HG03045 (cell line): ENCODE measurements at regions not wholly inside any gene's neighbourhood (a gene's known extent, or its start where the extent isn't known, plus 50 kb on each side); places are given as distances from the start of the nearest gene placed in this dataset.
"Not testable (repeated sequence)": the region's sequence is repeated elsewhere in the genome, so short reads cannot be mapped to it uniquely, and the experiment has no call there.

Experiments
- ATAC-seq: cut with Tn5 transposase; IDR thresholded peaks from one replicate; pipeline ENCODE4 v1.9.1; 2021; ENCODE audit warnings: mild to moderate bottlenecking, moderate library complexity; ENCODE audit not compliant: unreplicated experiment

DNA sequence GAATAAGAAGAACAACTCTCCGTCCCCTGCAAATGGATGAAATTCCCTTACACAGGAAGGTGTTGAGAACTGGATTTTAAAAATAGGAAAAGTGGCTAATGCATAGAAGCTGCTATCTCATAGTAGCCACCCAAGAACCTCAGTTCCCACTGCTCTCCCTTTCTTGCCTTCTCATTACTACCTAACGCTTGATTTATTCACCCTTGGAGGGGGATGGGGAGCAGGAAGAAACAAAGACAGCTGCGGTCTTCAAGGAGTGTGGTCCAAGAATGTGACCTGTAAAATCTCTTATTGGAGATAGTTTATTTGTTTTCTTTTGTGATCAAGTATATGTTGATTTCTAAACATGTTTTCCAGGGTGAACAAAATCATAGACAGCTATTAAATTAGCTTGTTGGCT is 274.1 kb upstream of the CTNNB1 start:
- no peak for ATAC-seq

DNA sequence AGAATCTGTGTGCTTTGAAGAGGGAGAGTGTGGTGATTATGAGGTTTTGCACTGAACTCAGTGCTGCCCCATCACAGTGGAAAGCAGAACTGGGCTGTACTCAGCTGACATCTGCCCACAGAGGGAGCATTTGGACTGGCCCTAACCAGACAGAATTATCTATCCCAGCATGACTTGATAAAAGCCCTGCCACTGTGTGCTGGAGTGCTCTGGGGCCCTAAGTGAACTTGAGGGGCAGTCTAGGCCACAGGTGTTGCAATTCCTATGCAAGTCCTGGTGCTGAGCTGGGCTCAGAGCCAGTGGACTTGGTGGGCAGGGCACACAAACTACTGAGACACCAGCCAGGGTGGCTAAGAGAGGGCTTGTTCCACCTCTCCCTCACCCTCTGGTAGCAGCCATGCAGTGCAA is 269.2 kb upstream of the CTNNB1 start:
- no peak for ATAC-seq

DNA sequence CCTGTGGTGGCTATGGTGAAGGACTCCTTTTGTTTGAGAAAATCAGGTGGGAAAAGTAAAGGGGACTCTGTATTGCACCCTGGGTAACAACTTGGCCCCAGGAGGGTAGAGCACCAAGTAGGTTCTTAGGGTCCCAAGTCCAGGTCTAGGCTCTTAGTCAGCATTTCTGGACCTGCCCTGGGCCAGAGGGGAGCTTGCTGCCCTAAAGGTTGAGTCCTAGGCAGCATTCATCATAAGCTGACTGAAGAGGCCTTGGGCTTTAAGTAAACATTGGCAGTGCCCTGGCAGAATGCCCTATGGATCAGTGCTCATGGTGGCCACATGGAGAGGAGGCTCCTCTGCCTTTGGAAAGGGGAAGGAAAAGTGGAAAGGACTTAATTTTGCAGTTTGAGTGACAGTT is 268.5 kb upstream of the CTNNB1 start:
- ATAC-seq = no peak

DNA sequence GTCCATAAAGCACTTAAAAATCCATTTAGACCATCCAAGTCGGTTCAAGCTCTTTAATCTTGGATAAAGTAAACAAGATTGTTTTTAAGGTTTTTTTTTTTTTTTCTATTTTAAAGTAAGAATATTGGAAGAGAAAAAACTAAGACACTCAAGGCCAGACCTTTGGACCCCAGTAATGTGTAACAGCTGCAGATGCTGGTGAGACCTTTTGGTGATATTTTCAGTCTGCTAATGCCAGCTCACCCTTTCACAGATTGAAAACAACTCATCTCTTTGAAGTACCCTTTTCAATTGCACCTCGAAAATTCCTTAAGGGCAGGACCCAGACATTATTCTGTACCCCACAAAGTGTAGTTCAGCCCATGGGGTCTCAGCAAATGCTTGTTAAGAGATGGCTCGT is 260.7 kb upstream of the CTNNB1 start:
- ATAC-seq = no peak

DNA sequence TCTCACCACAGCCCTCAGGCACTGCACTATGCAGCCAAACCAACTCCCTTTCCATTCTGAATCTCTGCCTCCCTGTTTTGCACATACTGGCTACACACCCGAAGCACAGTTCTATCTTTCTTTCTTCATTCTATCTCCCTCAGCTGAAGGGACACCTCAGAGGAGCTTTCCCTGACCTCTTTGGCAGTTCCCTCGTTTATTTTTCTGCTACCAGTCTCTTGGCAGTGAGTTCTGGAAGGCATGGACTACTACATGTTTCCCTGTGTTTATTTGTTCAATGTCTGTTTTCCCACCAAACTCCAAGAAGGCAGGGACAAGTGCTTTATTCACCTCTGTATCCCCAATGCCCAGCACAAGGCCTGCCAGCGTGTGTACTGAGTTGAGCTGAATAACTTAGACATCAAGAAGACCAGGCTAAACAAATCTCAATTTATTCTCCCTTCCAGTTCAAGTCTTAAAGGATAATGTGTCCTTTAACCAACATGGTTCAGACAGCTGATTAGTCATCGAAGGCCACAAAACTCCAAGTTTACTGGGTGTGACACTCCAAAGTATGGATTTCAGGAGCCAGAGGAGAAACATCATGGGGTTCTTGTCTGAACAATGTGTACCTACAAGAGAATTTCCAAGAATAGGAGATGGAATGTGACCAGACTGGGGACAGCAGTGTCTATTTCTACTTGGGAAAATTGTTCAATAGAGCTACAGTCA is 260.1 kb upstream of the CTNNB1 start:
- no peak for ATAC-seq

DNA sequence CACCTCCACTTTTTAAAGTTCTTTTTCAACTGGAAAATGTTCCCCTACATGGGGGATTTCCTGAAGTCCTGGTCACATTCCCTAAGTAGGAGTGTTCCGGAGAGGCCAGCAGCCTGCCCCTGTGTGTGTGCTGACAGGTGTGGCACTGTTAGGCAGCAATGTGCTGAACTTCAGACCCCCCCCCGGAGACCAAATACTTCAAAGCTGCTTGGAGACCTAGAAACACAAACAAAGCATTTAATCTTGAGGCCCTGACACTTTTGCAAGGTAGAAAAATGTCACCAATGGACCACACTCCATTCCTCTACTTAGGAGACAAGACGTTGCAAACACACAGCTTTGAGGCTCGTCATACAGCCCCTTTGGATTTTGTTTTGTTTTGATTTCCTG is 259.6 kb upstream of the CTNNB1 start:
- no peak for ATAC-seq

DNA sequence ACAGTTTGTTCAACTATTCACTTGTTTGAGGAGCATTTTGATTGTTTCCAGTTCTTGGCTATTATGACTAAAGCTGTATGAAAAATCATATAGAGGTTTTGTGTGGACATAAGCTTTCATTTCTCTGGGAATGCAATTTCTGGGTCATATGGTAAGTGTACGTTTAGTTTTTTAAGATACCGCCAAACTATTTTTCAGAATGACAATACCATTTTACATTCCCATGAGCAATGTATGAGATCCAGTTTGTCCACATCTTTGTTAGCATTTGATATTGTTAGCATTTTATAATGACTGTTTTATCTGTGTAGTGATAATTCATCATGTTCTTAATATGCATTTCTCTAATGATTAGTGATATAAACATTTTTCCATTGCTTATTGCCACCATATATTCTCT is 258.7 kb upstream of the CTNNB1 start:
- no peak for ATAC-seq

DNA sequence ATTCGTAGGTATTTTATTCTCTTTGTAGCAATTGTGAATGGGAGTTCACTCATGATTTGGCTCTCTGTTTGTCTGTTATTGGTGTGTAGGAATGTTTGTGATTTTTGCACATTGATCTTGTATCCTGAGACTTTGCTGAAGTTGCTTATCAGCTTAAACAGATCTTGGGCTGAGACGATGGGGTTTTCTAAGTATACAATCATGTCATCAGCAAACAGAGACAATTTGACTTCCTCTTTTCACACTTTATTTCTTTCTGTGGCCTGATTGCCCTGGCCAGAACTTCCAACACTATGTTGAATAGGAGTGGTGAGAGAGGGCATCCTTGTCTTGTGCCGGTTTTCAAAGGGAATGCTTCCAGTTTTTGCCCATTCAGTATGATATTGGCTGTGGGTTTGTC is 252.3 kb upstream of the CTNNB1 start:
- not testable (repeated sequence) for ATAC-seq

DNA sequence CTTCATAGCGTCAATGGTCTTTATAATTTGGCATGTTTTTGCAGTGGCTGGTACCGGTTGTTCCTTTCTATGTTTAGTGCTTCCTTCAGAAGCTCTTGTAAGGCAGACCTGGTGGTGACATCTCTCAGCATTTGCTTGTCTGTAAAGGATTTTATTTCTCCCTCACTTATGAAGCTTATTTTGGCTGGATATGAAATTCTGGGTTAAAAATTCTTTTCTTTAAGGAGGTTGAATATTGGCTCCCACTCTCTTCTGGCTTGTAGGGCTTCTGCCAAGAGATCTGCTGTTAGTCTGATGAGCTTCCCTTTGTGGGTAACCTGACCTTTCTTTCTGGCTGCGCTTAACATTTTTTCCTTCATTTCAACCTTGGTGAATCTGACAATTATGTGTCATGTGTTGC is 250.0 kb upstream of the CTNNB1 start:
- not testable (repeated sequence) for ATAC-seq

DNA sequence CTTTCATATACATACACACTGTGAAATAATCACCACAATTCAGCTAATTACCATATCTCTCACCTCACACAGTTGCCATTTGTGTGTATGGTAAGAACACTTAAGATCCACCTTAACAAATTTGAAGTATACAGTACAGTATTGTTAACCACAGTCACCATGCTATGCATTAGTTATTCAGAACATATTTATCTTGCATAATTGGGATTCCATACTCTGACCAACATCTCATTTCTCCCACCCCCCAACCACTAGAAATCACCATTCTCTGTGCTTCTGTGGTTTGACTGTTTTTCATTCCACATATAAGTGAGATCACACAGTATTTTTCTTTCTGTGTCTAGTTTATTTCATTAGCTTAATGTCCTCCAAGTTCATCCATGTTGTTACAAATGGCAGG is 247.7 kb upstream of the CTNNB1 start:
- ATAC-seq = no peak

DNA sequence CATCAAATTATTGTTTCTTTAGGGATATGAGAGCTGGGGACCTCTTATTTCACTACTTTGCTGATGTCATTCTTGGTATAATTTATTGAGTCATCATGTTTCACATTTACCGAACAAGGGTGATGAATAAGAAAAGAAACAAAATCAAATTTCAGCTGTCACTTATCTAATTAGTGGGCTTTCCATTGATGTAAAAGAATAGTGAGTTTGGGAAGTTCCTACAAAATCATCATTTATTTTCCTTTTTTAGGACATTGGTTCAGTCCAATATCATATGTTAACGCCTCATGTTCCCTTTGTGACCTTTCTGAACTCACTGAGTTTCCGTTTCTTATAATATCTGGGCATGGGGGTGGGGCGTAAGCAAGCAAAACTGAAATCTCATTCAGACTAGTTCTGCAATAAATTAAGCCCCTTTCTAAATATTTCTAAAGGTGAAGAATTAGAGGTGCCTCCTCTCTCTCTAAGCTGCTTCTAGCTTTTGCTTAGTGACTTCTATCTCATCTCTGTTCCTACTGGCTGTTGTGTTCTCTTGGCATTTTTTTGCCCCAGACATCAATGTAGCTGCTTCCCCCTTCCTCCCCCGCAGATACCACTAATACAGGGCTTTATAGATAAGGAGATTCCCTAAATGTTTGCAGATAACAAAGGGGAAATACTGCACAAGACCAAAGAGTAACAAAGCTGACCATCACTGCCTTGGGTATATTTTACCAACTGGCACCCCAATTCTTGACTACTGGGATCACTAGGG is 238.0 kb upstream of the CTNNB1 start:
- ATAC-seq = no peak

DNA sequence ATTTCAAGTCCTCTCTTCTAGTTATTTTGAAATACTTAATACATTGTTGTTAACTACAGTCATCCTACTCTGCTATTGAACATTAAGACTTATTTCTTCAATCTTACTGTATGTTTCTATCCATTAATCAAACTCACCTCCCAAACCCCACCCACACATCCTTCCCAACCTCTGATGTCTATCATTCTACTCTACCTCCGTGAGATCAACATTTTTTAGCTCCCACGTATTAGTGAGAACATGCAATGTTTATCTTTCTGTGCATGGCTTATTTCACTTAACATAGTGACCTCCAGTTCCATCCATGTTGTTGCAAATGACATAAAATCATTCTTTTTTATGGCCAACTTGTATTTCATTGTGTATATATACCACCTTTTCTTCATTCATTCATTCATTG is 236.6 kb upstream of the CTNNB1 start:
- no peak for ATAC-seq

DNA sequence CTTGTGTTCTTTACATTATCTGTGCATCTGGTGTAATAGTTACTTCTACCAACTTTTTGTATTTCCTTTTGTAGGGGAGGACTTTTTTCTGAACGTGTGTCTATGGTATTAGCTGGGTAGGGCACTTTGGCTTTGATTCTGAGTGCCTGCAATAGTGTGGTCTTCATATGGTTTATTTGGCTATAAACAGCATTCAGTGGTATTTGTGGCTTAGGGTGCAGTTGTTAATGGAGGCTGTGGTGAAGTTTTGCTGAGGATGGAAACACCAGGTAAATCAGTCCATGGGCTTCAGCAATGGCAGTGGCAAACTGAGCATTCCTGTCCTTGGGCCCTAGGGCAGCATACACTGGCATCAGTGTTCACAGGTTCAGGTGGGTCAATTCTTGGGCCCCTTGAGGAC is 230.6 kb upstream of the CTNNB1 start:
- no peak for ATAC-seq

DNA sequence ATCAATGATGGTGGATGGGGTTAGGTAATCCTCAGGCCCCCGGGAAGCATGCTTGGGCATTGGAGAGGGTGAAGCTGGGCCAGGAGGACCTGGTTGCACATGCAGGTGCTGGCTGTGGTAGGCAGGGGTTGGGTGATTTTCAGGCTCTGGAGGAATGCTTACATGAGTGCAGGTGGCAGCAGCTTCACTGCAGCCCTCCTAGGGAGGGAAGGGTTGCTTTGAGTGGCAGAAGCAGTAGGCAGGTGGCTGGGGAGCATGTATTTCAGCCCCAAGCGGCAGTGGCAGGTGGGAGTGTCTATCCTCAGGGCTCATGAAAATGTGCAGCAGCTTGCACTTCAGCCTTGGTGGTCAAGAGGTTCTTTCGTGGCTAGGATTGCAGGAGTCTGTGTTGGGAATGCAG is 230.0 kb upstream of the CTNNB1 start:
- no peak for ATAC-seq

DNA sequence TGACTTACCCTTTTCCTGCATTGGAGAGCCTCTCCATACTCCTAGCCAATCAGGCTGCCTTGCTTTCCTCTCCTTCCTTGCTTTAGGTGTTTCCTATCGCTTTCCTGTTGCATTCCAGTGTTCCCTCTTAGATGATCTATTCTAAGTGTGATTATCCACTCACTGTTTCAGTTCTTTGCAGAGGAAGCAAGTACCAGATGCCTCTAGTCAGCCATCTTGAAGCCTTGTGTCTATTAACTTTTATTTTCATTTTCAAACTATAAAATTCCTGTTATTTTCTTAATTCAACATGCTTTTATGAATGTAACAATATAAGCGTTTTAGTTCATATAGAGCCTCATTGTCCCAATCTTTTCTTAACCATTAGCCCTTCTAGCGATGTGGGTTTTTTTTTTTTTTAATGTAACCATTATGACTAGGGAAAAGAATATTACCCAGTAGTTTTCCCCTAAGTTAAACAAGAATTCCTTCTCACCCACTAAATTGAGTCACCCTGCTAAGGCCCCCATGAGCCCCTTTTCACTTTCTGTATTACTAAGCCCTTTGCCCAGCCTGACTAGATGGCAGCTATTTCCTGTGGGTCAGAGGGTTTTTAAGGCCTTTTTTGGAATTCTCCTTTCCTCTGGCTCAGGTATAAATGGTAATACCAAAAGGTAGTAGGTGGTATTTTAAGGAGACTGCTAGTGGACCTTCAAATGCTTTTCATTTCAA is 229.4 kb upstream of the CTNNB1 start:
- ATAC-seq = no peak

DNA sequence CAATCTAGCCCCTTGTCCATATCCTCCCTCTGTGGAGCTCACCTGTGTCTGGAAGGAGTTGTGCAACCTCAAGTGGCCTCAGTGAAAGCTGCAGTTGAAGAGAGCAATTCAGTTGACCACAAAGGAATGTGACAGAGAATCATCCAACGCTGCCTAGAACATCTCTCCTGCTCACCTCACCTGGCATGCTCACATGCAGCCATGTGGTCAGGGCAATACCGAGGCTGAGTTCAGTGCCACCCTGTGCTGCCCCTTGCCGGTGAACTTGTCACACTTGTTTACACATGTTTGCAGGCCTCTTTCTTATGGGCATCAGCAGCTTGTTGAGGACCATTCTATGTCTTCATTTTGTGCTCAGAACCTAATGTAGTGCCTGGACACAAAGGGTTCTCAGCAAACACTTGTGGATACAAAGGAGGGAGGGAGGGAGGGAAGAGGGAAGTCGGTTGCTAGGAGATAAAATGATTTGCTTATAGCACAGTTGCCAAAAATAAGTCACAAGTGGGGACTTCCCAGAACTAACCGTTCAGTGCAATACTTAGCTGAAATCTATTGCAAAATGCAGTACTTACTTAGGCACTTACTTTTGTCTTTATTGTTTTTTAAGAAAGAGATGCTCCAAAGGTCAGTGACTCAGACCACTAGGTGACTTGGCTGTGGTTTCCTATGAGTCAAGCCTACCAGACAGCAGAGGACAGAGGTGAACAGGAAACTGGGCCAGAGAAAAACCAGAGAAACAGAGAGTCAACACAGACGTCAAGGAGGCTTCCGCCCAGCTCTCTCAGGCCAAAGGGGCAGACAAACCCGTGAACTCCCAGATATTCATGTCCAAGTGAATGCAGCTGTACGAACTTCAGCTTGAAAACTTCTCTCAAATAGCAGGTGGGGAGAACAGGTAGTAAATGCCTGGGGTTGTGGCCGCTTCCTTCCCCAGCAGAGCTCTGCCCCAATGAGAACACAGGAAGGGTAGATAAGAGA is 227.8 kb upstream of the CTNNB1 start:
- peak; percentile 98 for ATAC-seq

DNA sequence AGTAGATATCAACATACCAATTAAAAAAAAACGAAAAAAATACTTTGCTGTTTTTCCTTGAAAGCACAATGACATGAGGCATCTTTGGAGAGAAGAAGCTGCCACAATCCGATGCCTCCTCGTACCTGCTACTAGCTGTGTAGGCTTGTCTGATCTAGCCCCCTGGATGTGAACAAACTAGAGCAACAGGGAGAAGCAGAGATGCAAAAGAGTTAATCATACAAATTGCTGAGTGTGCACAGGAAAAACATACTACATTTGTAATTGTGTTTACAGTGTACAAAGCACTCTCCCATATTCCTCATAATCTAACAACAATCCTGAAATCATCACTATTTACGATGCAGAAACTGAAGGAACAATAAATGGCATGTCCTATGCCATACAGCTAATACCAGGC is 227.0 kb upstream of the CTNNB1 start:
- no peak for ATAC-seq

DNA sequence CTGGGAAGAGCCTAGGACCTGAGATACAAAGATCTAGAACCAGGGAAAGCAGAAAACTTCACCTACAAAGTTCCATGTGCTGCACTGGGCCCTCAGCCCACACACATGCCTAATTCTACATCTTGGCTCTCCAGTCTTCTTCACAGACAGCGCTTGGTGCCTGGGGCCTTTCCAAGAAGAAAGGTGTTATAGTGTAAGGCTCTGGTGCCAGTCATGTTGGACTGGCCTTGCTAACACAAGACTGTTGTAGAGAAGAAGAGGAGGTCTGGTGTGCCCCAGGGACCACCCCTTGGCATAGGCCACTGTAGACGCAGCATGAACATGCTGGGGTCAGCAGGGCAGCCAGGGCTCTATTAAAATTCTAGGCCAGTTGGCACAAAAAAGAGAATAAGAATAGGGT is 226.2 kb upstream of the CTNNB1 start:
- no peak for ATAC-seq

DNA sequence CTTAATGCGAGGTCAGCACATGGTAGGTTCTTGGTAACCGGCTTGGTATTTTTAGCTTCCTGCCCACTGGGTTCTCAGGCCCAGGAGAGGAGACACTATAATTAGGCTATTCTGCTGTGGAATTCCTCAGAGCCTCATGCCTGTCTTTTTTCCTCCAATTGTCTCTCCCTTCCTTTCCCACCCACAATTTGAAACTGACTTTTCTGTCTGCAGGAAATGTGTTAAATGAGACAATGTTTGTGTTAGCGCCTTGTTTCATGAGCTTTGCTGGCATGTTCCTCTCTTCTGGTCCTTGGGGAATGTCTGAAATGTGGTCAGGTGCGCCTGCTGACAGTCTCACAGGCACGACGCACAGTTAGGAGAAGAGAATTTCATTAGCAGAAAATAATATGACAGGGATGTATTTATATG is 223.6 kb upstream of the CTNNB1 start:
- no peak for ATAC-seq

DNA sequence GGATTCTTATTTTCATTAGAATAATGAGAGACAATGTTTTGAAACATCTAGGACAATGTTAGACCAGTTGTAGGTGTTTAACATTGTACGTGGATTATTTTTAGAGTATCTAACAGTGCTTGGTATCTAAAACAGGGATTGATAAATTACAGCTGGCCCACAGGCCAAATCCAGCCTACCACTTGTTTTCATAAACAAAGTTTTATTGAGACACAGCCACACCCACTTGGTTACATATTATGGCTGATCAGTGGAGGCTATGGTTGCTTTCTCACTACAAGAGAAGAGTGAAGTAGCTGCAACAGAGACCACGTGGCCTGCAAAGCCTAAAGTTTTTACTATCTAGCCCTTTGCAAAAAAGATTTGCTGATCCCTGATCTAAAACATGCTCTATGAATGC is 223.1 kb upstream of the CTNNB1 start:
- ATAC-seq = no peak

DNA sequence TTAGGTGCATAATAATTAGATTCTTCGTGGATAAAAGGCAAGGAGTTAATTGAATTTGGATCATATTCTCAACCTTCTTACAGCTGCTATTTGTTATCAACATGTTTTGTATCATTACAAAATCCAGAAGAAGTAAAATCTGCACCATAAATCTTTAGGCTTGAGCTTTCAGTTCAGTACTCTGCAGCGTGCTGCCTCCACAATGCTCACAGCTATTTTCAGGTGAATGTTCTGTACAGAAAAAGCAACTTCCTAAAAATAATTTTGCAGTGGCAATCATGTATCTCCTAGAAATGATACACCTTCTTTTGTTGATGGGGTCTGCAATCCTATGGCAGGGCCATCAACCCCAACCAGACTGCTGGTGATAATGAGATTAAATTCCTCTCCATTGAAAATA is 220.9 kb upstream of the CTNNB1 start:
- ATAC-seq = no peak
